Osteoblast (primary cell): ENCODE measurements at regions not wholly inside any gene's neighbourhood (a gene's known extent, or its start where the extent isn't known, plus 50 kb on each side); places are given as distances from the start of the nearest gene placed in this dataset.

Source experiments
- DNase-seq: peaks from one replicate; pipeline ENCODE4 v3.0.0; 2011; ENCODE audit warnings: low spot score, mixed read lengths; ENCODE audit not compliant: insufficient read length; ENCODE audit errors: missing footprints
- H2AFZ ChIP-seq: 2 replicates; pipeline ENCODE4 v1.6.0; 2011; ENCODE audit warnings: mild to moderate bottlenecking, low read length
- H3K27ac ChIP-seq: 2 replicates; pipeline ENCODE4 v1.5.1; 2011; ENCODE audit warnings: mild to moderate bottlenecking, low read depth, low read length, moderate library complexity
- H3K27me3 ChIP-seq: 2 replicates; pipeline ENCODE4 v1.6.0; 2012; ENCODE audit warnings: mild to moderate bottlenecking, control low read depth, inconsistent platforms, low read length, moderate library complexity; ENCODE audit not compliant: insufficient read depth
- H3K36me3 ChIP-seq: 2 replicates; pipeline ENCODE4 v1.5.1; 2011; ENCODE audit warnings: mild to moderate bottlenecking, low read length, control low read depth, moderate library complexity; ENCODE audit not compliant: insufficient read depth
- H3K4me1 ChIP-seq: 2 replicates; pipeline ENCODE4 v1.5.1; 2011; ENCODE audit warnings: mild to moderate bottlenecking, low read length, control low read depth, moderate library complexity; ENCODE audit not compliant: insufficient read depth
- H3K4me2 ChIP-seq: 2 replicates; pipeline ENCODE4 v1.6.0; 2011; ENCODE audit warnings: mild to moderate bottlenecking, low read length; ENCODE audit not compliant: insufficient read depth
- H3K4me3 ChIP-seq: fragments of 200-600 bp; sonication (generic); 3 replicates; pipeline ENCODE4 v1.5.1; 2012; ENCODE audit warnings: mild to moderate bottlenecking, low read length, inconsistent platforms; ENCODE audit not compliant: insufficient read depth
- H3K79me2 ChIP-seq: 2 replicates; pipeline ENCODE4 v1.6.0; 2012; ENCODE audit warnings: mild to moderate bottlenecking, low read length, control low read depth, inconsistent platforms; ENCODE audit not compliant: insufficient read depth
- H3K9me3 ChIP-seq: 2 replicates; pipeline ENCODE4 v1.5.1; 2011; ENCODE audit warnings: low read depth, low read length, control low read depth
- H4K20me1 ChIP-seq: 2 replicates; pipeline ENCODE4 v1.6.0; 2012; ENCODE audit warnings: mild to moderate bottlenecking, low read length, control low read depth; ENCODE audit not compliant: insufficient read depth
- CTCF ChIP-seq: IDR thresholded peaks from 2 replicates; pipeline ENCODE4 v1.5.1; 2011; ENCODE audit warnings: mild to moderate bottlenecking, low read depth, low read length, moderate library complexity; ENCODE audit errors: extremely low read depth

GRCh38 chr6:15861486-15861885, 198.7 kb upstream of the DTNBP1 start:
- no peaks in the 10 kb centered on the region for H3K27me3 ChIP-seq
- no peak for DNase-seq
- H2AFZ ChIP-seq: no peak overlapping the region
- H3K9me3 ChIP-seq: no peaks in the 10 kb centered on the region
- TF ChIP-seq CTCF: no peak
- no peaks in the 10 kb centered on the region for H3K79me2 ChIP-seq
- no peaks in the 10 kb centered on the region for H4K20me1 ChIP-seq
- H3K27ac ChIP-seq: no peak overlapping the region
- H3K4me3 ChIP-seq: no peak overlapping the region
- no peak overlapping the region for H3K4me2 ChIP-seq
- no peaks in the 10 kb centered on the region for H3K4me1 ChIP-seq
- no peaks in the 10 kb centered on the region for H3K36me3 ChIP-seq

- DNase-seq: no peak
- Histone ChIP-seq H3K4me1 (no peaks in the 10 kb centered on the region), H2AFZ (no peak overlapping the region), H3K27ac (no peak overlapping the region), H3K36me3 (no peaks in the 10 kb centered on the region), H3K79me2 (no peaks in the 10 kb centered on the region), H4K20me1 (no peaks in the 10 kb centered on the region), H3K4me2 (no peak overlapping the region), H3K4me3 (no peak overlapping the region), H3K27me3 (no peaks in the 10 kb centered on the region), H3K9me3 (no peaks in the 10 kb centered on the region)
- no peak for TF ChIP-seq CTCF
Measured at GRCh38 chr6:15854826-15855710, 192.2 kb upstream of the DTNBP1 start.

DNA sequence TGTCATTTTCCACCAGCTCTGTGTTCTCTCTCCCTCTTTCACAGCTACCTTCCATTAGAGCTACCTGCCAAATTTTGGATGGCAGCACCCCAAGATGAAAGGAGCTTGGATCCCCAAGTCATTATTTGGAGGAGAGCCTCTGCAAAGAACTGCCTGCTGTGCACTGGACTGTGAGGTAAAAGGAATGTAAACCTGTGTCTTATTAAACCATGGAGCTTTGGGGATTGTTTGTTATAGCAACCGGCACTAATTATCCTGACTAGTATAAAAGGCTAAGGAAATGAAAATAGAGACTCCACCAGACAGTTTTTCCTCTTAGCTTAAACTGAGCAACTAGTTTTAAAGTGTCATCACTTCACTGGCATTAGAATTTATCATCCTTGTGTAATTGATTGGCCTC, 191.6 kb upstream of the DTNBP1 start:
- H3K9me3 ChIP-seq: no peaks in the 10 kb centered on the region
- H3K79me2 ChIP-seq: no peaks in the 10 kb centered on the region
- no peaks in the 10 kb centered on the region for H3K27me3 ChIP-seq
- H3K4me1 ChIP-seq: no peaks in the 10 kb centered on the region
- no peak overlapping the region for H2AFZ ChIP-seq
- no peaks in the 10 kb centered on the region for H4K20me1 ChIP-seq
- TF ChIP-seq CTCF: no peak
- no peak for DNase-seq
- no peak overlapping the region for H3K4me2 ChIP-seq
- H3K36me3 ChIP-seq: no peaks in the 10 kb centered on the region
- H3K27ac ChIP-seq: no peak overlapping the region
- no peak overlapping the region for H3K4me3 ChIP-seq

DNA sequence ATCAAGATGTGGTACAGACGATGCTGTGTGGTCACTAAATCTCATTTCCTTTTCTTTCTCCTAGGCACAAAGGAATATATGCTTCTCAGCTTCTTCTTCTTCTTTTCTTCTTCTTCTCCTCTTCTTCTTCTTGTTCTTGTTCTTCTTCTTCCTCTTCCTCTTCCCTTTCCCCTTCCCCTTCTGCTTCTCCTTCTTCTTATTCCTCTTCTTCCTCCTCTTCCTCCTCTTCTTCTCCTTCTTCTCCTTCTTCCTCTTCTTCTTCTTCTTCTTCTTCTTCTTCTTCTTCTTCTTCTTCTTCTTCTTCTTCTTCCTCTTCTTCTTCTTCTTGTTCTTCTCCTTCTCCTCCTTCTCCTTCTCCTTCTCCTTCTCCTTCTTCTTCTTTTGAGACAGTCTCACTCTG, 190.4 kb upstream of the DTNBP1 start:
- Histone ChIP-seq H3K79me2 (no peaks in the 10 kb centered on the region), H3K27ac (no peak overlapping the region), H3K4me2 (no peak overlapping the region), H3K4me1 (no peaks in the 10 kb centered on the region), H4K20me1 (no peaks in the 10 kb centered on the region), H3K9me3 (no peaks in the 10 kb centered on the region), H3K27me3 (no peaks in the 10 kb centered on the region), H2AFZ (no peak overlapping the region), H3K36me3 (no peaks in the 10 kb centered on the region), H3K4me3 (no peak overlapping the region)
- no peak for TF ChIP-seq CTCF
- no peak for DNase-seq
